Spinal cord (tissue), 1 donor: ENCODE measurements at regions not wholly inside any gene's neighbourhood (a gene's known extent, or its start where the extent isn't known, plus 50 kb on each side); places are given as distances from the start of the nearest gene placed in this dataset. TPM values are rescaled to one million over a fixed set of nuclear protein-coding genes. Genes with fewer than 3 reads are reported as not detected.

Source experiments
- small RNA-seq: library from RNA; depleted of rRNA; stranded (forward); fragments of <200 nt; gene quantifications from one replicate; pipeline ENCODE3, GENCODE V24; 2014; ENCODE audit warnings: low replicate concordance

Small RNA genes in the stretch of these regions (small RNA-seq; reads per million reads assigned to genes)
- gene AC245452.3 (not detected), gene AC245517.3 (not detected), gene AC245517.5 (not detected), gene IGLVIV-59 (not detected)
